BLaER1 (cell line): ENCODE measurements at regions not wholly inside any gene's neighbourhood (a gene's known extent, or its start where the extent isn't known, plus 50 kb on each side); places are given as distances from the start of the nearest gene placed in this dataset.

Source experiments
- H3K27ac ChIP-seq: shearing (Covaris generic); formaldehyde crosslinking; 2 replicates; pipeline ENCODE4 v1.8.1; 2022
- H3K27me3 ChIP-seq: shearing (Covaris generic); formaldehyde crosslinking; 2 replicates; pipeline ENCODE4 v1.8.1; 2022
- H3K36me3 ChIP-seq: shearing (Covaris generic); formaldehyde crosslinking; 2 replicates; pipeline ENCODE4 v1.8.1; 2022
- H3K4me1 ChIP-seq: shearing (Covaris generic); formaldehyde crosslinking; 2 replicates; pipeline ENCODE4 v1.8.1; 2022
- H3K4me2 ChIP-seq: shearing (Covaris generic); formaldehyde crosslinking; 2 replicates; pipeline ENCODE4 v1.8.1; 2022
- H3K4me3 ChIP-seq: shearing (Covaris generic); formaldehyde crosslinking; 2 replicates; pipeline ENCODE4 v1.8.1; 2022
- H3K9ac ChIP-seq: shearing (Covaris generic); formaldehyde crosslinking; 2 replicates; pipeline ENCODE4 v1.8.1; 2022
- H3K9me3 ChIP-seq: shearing (Covaris generic); formaldehyde crosslinking; 2 replicates; pipeline ENCODE4 v1.8.1; 2022
- H4K20me1 ChIP-seq: shearing (Covaris generic); formaldehyde crosslinking; 2 replicates; pipeline ENCODE4 v1.8.1; 2022
- Cebpa-rat ChIP-seq: shearing (Covaris generic); IDR thresholded peaks from 2 replicates; pipeline ENCODE4 v1.8.1; 2022

DNA sequence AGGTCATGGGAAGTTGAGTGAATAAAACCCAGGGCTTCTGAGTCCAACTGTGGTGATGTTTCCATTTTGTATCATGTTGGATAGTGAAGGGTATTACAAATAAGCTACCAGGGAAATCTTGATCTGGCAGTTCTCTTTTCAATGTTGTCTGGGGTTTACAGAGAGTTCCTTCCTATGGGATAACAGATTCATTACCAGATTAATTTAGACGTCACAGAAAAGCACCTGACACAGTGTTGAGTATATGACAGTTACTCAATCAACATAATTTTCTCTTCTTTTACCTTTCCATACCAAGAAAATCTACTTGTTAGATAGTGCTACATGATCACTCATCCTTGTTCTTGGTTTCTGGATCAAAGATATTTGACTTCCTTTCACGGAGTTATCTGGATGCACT lies 270.9 kb downstream of the ACTL7B start:
- Histone ChIP-seq H3K4me1 (peaks cover 46% of the 10 kb centered on the region), H3K9ac (no peak overlapping the region), H4K20me1 (no peaks in the 10 kb centered on the region), H3K27ac (no peak overlapping the region), H3K4me2 (no peak overlapping the region), H3K4me3 (no peak overlapping the region), H3K9me3 (no peaks in the 10 kb centered on the region), H3K27me3 (no peaks in the 10 kb centered on the region), H3K36me3 (no peaks in the 10 kb centered on the region)
- TF ChIP-seq Cebpa-rat: no peak

GRCh38 chr9:108582726-108583125 lies 273.1 kb downstream of the ACTL7B start:
- H3K4me2 ChIP-seq: peak overlapping the region; percentile 62
- no peaks in the 10 kb centered on the region for H4K20me1 ChIP-seq
- TF ChIP-seq Cebpa-rat: no peak
- H3K4me1 ChIP-seq: peaks cover 36% of the 10 kb centered on the region
- H3K27ac ChIP-seq: no peak overlapping the region
- H3K4me3 ChIP-seq: no peak overlapping the region
- no peaks in the 10 kb centered on the region for H3K9me3 ChIP-seq
- no peaks in the 10 kb centered on the region for H3K36me3 ChIP-seq
- no peaks in the 10 kb centered on the region for H3K27me3 ChIP-seq
- H3K9ac ChIP-seq: no peak overlapping the region

GRCh38 chr9:108579757-108580439 lies 275.9 kb downstream of the ACTL7B start:
- peak overlapping the region; percentile 11; the same call in 1 of the 2 replicates for H3K4me2 ChIP-seq
- no peak overlapping the region for H3K9ac ChIP-seq
- no peaks in the 10 kb centered on the region for H3K9me3 ChIP-seq
- no peaks in the 10 kb centered on the region for H4K20me1 ChIP-seq
- H3K4me3 ChIP-seq: no peak overlapping the region
- peaks cover 35% of the 10 kb centered on the region for H3K4me1 ChIP-seq
- no peaks in the 10 kb centered on the region for H3K36me3 ChIP-seq
- no peaks in the 10 kb centered on the region for H3K27me3 ChIP-seq
- TF ChIP-seq Cebpa-rat: peak; percentile 70
- H3K27ac ChIP-seq: no peak overlapping the region

DNA sequence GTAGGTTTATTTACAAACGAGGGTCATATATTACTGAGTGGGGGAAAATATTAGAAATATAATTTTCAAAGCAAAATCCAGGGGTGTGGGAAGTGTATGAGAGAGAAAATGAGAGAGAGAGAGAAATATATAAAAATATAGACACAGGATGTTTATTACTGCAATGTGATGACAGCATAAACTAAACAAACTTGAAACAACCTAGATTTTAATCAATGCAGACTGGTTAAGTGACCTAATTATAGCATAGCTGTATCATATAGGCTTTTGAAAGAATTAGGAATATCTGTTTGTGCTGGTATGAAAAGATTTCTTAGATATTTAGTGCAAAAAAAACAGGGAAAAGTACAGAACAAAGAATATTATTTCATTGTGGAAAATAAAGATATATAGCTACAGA lies 280.5 kb downstream of the ACTL7B start:
- no peaks in the 10 kb centered on the region for H3K9me3 ChIP-seq
- H3K36me3 ChIP-seq: no peaks in the 10 kb centered on the region

GRCh38 chr9:108569624-108570023 lies 286.2 kb downstream of the ACTL7B start:
- Histone ChIP-seq H3K4me3 (no peak overlapping the region), H4K20me1 (no peaks in the 10 kb centered on the region), H3K9ac (no peak overlapping the region), H3K27ac (no peak overlapping the region), H3K4me1 (no peaks in the 10 kb centered on the region), H3K9me3 (no peaks in the 10 kb centered on the region), H3K4me2 (no peak overlapping the region), H3K36me3 (no peaks in the 10 kb centered on the region), H3K27me3 (no peaks in the 10 kb centered on the region)
- TF ChIP-seq Cebpa-rat: no peak

More for the DNA sequence above, 280.5 kb downstream of the ACTL7B start:
- H3K4me2 ChIP-seq: no peak overlapping the region
- peaks cover 8% of the 10 kb centered on the region for H3K4me1 ChIP-seq
- H4K20me1 ChIP-seq: no peaks in the 10 kb centered on the region
- H3K27ac ChIP-seq: no peak overlapping the region
- no peak for TF ChIP-seq Cebpa-rat
- H3K27me3 ChIP-seq: no peaks in the 10 kb centered on the region
- no peak overlapping the region for H3K9ac ChIP-seq
- H3K4me3 ChIP-seq: no peak overlapping the region

DNA sequence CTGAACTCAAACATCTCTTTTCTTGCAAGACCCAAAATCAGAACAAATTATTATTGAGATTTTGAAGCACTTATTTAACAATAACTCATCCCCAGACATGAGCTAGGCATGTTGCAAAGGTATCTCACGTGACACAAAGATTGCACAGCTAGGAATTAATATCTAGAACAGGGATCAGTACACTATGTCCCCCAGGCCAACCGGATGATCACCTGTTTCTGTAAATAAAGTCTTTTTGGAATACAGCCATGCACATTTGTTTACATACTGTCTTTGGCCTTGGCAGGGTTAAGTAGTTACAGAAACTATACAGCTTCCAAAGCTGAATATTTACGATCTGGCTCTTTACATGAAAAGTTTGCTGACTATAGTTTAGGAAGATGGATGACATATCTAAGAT lies 287.7 kb downstream of the ACTL7B start:
- H3K4me2 ChIP-seq: no peak overlapping the region
- no peaks in the 10 kb centered on the region for H3K4me1 ChIP-seq
- no peaks in the 10 kb centered on the region for H4K20me1 ChIP-seq
- H3K27me3 ChIP-seq: no peaks in the 10 kb centered on the region
- H3K27ac ChIP-seq: no peak overlapping the region
- TF ChIP-seq Cebpa-rat: no peak
- H3K9ac ChIP-seq: no peak overlapping the region
- no peaks in the 10 kb centered on the region for H3K36me3 ChIP-seq
- no peaks in the 10 kb centered on the region for H3K9me3 ChIP-seq
- H3K4me3 ChIP-seq: no peak overlapping the region

GRCh38 chr9:108567571-108567970 lies 288.2 kb downstream of the ACTL7B start:
- Histone ChIP-seq H3K27me3 (no peaks in the 10 kb centered on the region), H3K27ac (no peak overlapping the region), H3K4me1 (no peaks in the 10 kb centered on the region), H3K4me3 (no peak overlapping the region), H3K9ac (no peak overlapping the region), H3K36me3 (no peaks in the 10 kb centered on the region), H4K20me1 (no peaks in the 10 kb centered on the region), H3K9me3 (no peaks in the 10 kb centered on the region), H3K4me2 (no peak overlapping the region)
- TF ChIP-seq Cebpa-rat: no peak

DNA sequence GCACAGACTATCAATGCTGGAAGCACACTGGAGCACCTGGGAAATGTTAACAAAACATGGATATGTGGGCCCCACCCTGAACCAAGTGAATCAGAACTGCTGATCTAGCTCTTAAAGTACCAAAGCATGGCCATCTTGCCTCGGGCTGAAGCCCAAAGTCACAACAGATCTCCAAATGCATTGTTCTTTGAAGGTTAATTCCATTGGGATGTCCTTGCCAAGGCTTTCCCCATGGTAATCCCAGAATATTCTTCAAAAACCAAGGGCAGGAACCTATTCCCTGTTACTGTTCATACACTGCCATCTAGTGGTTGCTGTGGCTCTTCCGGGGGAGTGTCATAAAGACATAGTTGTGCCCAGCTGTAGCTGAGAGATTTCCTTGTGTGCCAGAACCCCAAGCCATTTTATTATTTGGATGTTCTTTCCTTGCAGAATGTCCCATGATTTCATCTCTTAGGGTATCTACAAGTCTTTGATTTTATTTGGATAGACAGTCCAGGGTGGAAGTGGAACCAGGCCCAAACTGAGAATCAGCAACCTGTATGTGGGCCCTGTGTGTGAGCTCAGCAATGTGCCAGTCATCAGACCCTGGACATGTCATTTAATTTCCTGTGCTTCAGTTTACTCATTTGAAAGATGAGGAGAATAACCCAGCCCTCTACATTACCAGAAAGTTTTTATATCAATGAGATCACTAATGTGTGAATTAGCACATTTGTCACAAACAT lies 290.0 kb downstream of the ACTL7B start:
- no peak for TF ChIP-seq Cebpa-rat
- Histone ChIP-seq H3K9ac (no peak overlapping the region), H3K4me1 (no peaks in the 10 kb centered on the region), H3K36me3 (no peaks in the 10 kb centered on the region), H3K4me2 (no peak overlapping the region), H3K9me3 (no peaks in the 10 kb centered on the region), H4K20me1 (no peaks in the 10 kb centered on the region), H3K4me3 (no peak overlapping the region), H3K27ac (no peak overlapping the region), H3K27me3 (no peaks in the 10 kb centered on the region)

- Histone ChIP-seq H3K4me3 (no peak overlapping the region), H3K4me2 (no peak overlapping the region), H3K27ac (no peak overlapping the region), H3K9me3 (no peaks in the 10 kb centered on the region), H3K4me1 (no peaks in the 10 kb centered on the region), H3K27me3 (no peaks in the 10 kb centered on the region), H3K9ac (no peak overlapping the region), H4K20me1 (no peaks in the 10 kb centered on the region), H3K36me3 (no peaks in the 10 kb centered on the region)
- no peak for TF ChIP-seq Cebpa-rat
Observed at GRCh38 chr9:108562176-108562575, 293.6 kb downstream of the ACTL7B start.

DNA sequence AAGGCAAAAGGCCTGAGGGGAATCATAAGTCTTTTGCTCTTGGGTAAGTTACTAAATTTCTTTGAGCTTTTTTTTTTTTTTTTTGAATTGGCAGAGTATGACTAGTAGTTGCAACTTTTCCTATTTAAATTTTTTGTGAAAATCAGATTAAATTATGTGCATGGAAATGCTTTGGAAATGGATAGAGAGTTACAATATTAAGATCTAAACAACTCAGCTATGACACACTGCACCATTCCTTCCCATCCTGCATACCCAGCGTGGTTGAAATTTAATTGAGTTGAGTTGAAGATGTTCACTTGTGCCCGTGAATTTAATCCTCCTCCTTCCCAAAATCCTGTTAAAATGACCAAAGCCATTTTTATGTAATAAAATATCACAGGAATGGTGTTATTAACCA lies 296.4 kb downstream of the ACTL7B start:
- Histone ChIP-seq H3K4me3 (no peak overlapping the region), H3K4me2 (no peak overlapping the region), H3K27me3 (no peaks in the 10 kb centered on the region), H3K36me3 (no peaks in the 10 kb centered on the region), H3K9me3 (no peaks in the 10 kb centered on the region), H3K4me1 (no peaks in the 10 kb centered on the region), H3K9ac (no peak overlapping the region), H3K27ac (no peak overlapping the region), H4K20me1 (no peaks in the 10 kb centered on the region)
- TF ChIP-seq Cebpa-rat: no peak
